BLaER1 (cell line): ENCODE measurements at regions not wholly inside any gene's neighbourhood (a gene's known extent, or its start where the extent isn't known, plus 50 kb on each side); places are given as distances from the start of the nearest gene placed in this dataset.

Experiments
- H3K27ac ChIP-seq: shearing (Covaris generic); formaldehyde crosslinking; 2 replicates; pipeline ENCODE4 v1.8.1; 2022
- H3K27me3 ChIP-seq: shearing (Covaris generic); formaldehyde crosslinking; 2 replicates; pipeline ENCODE4 v1.8.1; 2022
- H3K36me3 ChIP-seq: shearing (Covaris generic); formaldehyde crosslinking; 2 replicates; pipeline ENCODE4 v1.8.1; 2022
- H3K4me1 ChIP-seq: shearing (Covaris generic); formaldehyde crosslinking; 2 replicates; pipeline ENCODE4 v1.8.1; 2022
- H3K4me2 ChIP-seq: shearing (Covaris generic); formaldehyde crosslinking; 2 replicates; pipeline ENCODE4 v1.8.1; 2022
- H3K4me3 ChIP-seq: shearing (Covaris generic); formaldehyde crosslinking; 2 replicates; pipeline ENCODE4 v1.8.1; 2022
- H3K9ac ChIP-seq: shearing (Covaris generic); formaldehyde crosslinking; 2 replicates; pipeline ENCODE4 v1.8.1; 2022
- H3K9me3 ChIP-seq: shearing (Covaris generic); formaldehyde crosslinking; 2 replicates; pipeline ENCODE4 v1.8.1; 2022
- H4K20me1 ChIP-seq: shearing (Covaris generic); formaldehyde crosslinking; 2 replicates; pipeline ENCODE4 v1.8.1; 2022
- Cebpa-rat ChIP-seq: shearing (Covaris generic); IDR thresholded peaks from 2 replicates; pipeline ENCODE4 v1.8.1; 2022

DNA sequence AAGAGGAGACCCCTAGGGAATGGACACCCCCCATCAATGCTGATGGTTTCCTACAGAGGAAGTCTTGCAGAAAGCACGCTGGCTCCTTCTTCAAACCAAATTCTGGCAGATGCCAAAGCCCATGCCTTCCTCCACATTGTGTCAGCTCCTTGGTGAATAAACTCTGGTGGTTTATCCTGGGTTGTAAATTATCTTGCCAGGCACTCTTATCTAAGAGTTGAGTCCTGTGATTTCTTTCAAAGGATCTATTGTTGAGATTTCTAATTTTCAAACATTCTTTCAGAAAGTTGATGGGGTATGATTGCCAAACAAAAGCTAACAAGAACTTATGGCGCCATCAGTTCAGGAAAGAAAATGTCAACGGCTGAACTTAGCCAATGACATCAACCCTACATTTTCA, 160.4 kb downstream of the NSG2 start:
- H4K20me1 ChIP-seq, result no peaks in the 10 kb centered on the region
- no peaks in the 10 kb centered on the region; the same call in 1 of the 2 replicates for H3K9me3 ChIP-seq
- no peak overlapping the region for H3K4me2 ChIP-seq
- H3K4me1 ChIP-seq, result no peaks in the 10 kb centered on the region
- no peak overlapping the region for H3K4me3 ChIP-seq
- H3K27me3 ChIP-seq, result no peaks in the 10 kb centered on the region
- H3K27ac ChIP-seq, result no peak overlapping the region
- no peak for TF ChIP-seq Cebpa-rat
- H3K9ac ChIP-seq, result no peak overlapping the region
- no peaks in the 10 kb centered on the region for H3K36me3 ChIP-seq

DNA sequence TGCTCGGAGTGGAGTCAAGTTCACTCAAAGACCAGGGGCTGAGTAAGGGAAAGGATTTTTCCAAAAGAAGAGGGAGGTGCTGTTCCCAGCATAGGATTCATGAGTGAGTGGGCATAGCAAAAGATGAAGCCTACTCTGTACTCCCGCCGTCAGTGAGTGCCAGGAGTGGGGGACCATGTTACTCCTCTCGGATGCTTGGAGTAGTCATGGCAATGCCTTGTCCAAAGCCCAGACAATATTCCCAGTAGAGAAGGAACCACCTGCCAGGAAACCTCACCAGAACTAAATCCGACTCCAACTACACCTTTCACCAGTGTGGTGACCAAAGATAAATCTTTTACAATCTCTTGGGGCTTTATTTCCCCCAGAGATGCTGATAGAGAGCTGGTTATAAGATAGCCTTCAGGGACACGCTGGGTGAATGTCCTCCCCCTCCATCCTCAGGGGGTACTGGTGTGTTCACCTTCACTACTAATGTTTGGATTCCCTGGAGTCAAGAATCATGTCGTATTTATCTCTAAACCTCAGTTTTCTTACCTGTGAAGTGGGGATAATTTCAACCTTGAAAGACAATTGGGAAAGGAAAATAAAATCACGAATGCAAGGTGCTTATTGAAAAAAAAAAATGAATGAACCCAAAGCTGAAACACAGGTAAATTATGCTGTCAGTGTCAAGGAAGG, 165.2 kb downstream of the NSG2 start:
- Histone ChIP-seq H3K4me1 (no peaks in the 10 kb centered on the region), H3K4me2 (no peak overlapping the region), H3K4me3 (no peak overlapping the region), H3K27ac (no peak overlapping the region), H4K20me1 (no peaks in the 10 kb centered on the region), H3K9ac (no peak overlapping the region), H3K9me3 (no peaks in the 10 kb centered on the region), H3K27me3 (no peaks in the 10 kb centered on the region), H3K36me3 (no peaks in the 10 kb centered on the region)
- TF ChIP-seq Cebpa-rat, result no peak

DNA sequence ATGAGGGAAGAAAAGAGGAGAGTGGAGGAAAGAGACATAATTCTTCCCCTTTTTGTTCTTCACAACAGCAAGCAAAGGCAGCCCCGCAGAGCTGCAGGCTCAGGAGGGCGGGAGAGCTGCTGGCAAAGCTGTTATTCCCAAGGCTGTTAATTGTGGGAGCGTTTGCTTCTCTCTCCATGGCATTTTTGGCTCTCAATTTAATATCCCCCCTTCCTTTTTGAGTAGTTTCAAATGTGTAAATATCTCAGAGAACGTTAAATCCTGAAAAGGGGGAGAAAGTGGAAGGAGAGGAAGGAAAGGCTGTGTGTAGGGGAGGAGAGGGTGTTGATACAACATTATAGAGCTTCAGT, 165.7 kb downstream of the NSG2 start:
- no peak overlapping the region for H3K4me3 ChIP-seq
- no peak overlapping the region for H3K27ac ChIP-seq
- no peaks in the 10 kb centered on the region for H3K4me1 ChIP-seq
- no peaks in the 10 kb centered on the region for H3K27me3 ChIP-seq
- no peaks in the 10 kb centered on the region for H3K36me3 ChIP-seq
- no peaks in the 10 kb centered on the region for H3K9me3 ChIP-seq
- no peak overlapping the region for H3K4me2 ChIP-seq
- no peak for TF ChIP-seq Cebpa-rat
- H4K20me1 ChIP-seq, result no peaks in the 10 kb centered on the region
- H3K9ac ChIP-seq, result no peak overlapping the region

DNA sequence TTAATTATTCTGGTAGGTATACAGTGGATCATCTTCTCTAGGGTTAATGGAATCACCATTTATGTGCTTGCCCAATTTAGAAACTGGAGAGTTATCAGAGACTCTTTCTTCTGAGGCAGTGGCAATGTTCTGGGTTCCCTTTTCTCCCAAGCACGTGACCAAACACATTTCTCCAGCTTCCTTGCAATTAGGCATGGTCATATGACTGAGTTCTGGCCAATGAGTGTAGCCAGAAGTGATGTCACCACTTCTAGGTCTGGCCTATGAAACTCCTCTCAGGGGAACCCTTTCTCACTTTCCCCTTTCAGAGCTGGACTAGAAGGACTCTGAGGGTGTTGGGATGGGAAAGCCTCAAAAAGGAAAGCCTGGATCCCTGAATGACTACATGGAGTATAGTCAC, 172.0 kb downstream of the NSG2 start:
- no peak overlapping the region for H3K4me2 ChIP-seq
- no peak overlapping the region for H3K9ac ChIP-seq
- H3K36me3 ChIP-seq, result no peaks in the 10 kb centered on the region
- no peak overlapping the region for H3K27ac ChIP-seq
- H3K4me3 ChIP-seq, result no peak overlapping the region
- H3K9me3 ChIP-seq, result no peaks in the 10 kb centered on the region
- no peaks in the 10 kb centered on the region for H4K20me1 ChIP-seq
- no peaks in the 10 kb centered on the region for H3K4me1 ChIP-seq
- H3K27me3 ChIP-seq, result no peaks in the 10 kb centered on the region
- no peak for TF ChIP-seq Cebpa-rat

DNA sequence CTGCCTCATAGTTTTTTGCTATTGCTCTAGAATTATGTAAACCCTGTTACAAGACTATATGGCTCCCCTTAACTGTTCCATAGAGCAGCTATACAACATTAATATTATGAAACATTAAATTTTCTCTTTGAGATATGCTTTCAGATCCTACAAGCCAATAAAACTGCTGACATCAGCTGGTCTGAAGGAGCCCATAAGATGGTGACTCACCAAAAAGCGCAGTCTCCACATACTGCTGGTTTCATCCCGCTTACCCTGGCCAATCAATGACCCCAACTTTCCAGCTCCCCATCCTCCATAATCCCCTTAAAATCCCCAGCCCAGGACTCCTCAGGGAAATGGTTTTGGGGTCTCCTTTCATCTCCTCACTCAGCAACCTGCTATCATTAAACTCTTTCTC, 172.7 kb downstream of the NSG2 start:
- H3K27me3 ChIP-seq, result no peaks in the 10 kb centered on the region
- H3K9me3 ChIP-seq, result no peaks in the 10 kb centered on the region
- no peak for TF ChIP-seq Cebpa-rat
- no peaks in the 10 kb centered on the region for H3K36me3 ChIP-seq
- no peak overlapping the region for H3K4me3 ChIP-seq
- no peaks in the 10 kb centered on the region for H3K4me1 ChIP-seq
- H3K4me2 ChIP-seq, result no peak overlapping the region
- no peak overlapping the region for H3K27ac ChIP-seq
- H3K9ac ChIP-seq, result no peak overlapping the region
- H4K20me1 ChIP-seq, result no peaks in the 10 kb centered on the region

DNA sequence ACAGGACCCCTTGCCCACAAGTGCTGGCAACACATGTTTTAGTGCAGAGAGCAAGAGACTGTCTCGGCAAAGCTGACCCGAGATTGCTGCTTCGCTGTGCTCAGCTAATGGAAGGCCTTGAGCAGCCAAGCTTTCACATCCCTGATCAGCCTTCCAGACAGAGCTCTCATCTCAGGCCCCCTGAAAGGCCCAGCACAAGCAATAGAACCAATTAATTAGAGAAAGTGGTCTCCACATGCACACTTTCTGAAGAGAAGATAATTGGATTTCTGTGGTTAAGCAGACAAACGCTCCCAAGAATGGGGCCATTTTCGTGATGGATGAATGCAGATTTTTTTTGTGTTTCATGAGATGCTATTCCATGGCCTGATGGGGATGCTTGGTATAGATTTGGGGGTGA, 174.9 kb downstream of the NSG2 start:
- Histone ChIP-seq H3K36me3 (no peaks in the 10 kb centered on the region), H4K20me1 (no peaks in the 10 kb centered on the region), H3K27ac (no peak overlapping the region), H3K9me3 (no peaks in the 10 kb centered on the region), H3K4me1 (peaks cover 8% of the 10 kb centered on the region), H3K4me3 (no peak overlapping the region), H3K27me3 (no peaks in the 10 kb centered on the region), H3K9ac (no peak overlapping the region), H3K4me2 (no peak overlapping the region)
- no peak for TF ChIP-seq Cebpa-rat

DNA sequence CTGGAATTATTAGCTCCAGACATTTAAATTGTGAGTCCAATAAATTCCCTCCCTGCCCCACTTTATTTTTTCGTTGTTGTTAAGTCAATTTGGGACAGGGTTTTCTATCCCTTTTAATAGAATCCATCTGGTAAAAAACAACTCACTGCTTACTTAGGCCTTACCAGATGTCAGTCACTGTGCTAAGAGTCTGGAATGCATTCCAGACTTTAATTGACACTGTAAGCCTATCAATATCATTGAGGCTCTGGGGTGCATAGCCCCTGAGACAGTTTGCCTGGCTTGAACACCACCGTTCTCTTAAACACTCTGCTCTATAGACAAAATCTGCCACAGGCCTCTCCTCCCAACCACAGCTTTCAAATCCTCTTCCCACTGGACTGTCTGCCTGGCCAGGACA, 175.9 kb downstream of the NSG2 start:
- H3K4me1 ChIP-seq, result peaks cover 18% of the 10 kb centered on the region
- no peaks in the 10 kb centered on the region for H3K27me3 ChIP-seq
- no peak overlapping the region for H3K9ac ChIP-seq
- TF ChIP-seq Cebpa-rat, result no peak
- no peaks in the 10 kb centered on the region for H3K36me3 ChIP-seq
- no peak overlapping the region for H3K4me3 ChIP-seq
- H3K4me2 ChIP-seq, result no peak overlapping the region
- no peaks in the 10 kb centered on the region for H3K9me3 ChIP-seq
- no peaks in the 10 kb centered on the region for H4K20me1 ChIP-seq
- no peak overlapping the region for H3K27ac ChIP-seq

DNA sequence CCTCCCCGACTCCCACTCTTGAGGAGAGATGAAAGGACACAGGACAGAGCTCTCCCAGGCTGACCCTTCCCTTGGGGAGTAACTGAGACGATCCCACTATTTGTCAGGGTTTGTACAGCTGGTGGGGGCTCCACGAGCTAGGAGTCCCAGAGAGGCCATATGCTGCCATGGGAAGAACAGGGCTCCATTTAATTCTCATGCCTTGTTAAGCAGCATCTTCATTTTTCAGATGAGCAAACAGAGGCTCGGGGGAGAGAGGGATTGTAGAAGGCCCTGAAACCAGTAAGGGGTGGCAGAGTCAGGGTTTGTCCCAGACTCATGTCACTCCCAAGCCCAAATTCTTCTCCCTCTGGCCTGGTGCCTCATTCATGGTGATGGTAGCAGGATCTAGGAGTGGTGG, 176.4 kb downstream of the NSG2 start:
- Histone ChIP-seq H3K4me3 (no peak overlapping the region), H3K4me1 (peaks cover 23% of the 10 kb centered on the region), H3K9me3 (no peaks in the 10 kb centered on the region), H3K4me2 (no peak overlapping the region), H3K27me3 (no peaks in the 10 kb centered on the region), H3K27ac (no peak overlapping the region), H3K36me3 (no peaks in the 10 kb centered on the region), H4K20me1 (no peaks in the 10 kb centered on the region), H3K9ac (no peak overlapping the region)
- no peak for TF ChIP-seq Cebpa-rat

DNA sequence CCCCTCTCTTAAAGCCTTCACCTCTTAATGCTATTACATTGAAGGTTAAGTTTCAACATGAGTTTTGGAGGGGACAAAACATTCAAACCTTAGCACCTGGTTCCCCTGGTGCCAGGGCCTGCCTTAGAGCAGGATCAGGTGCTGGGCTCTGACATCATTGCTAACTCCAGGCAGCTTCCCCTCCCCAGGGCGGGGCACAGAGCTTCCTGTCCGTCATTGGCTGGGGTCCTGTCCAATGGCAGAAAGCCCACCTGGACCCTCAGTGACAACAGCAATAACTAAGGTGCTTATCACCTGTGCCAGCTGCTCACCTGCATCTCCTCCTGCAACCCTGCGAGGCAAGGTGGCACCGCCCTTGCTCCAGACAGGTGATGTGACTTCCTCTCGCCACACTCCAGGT, 177.4 kb downstream of the NSG2 start:
- Histone ChIP-seq H3K36me3 (no peaks in the 10 kb centered on the region), H3K4me2 (no peak overlapping the region), H3K27me3 (no peaks in the 10 kb centered on the region), H3K4me3 (no peak overlapping the region), H3K9ac (no peak overlapping the region), H4K20me1 (no peaks in the 10 kb centered on the region), H3K27ac (no peak overlapping the region), H3K9me3 (no peaks in the 10 kb centered on the region), H3K4me1 (peaks cover 32% of the 10 kb centered on the region)
- no peak for TF ChIP-seq Cebpa-rat

DNA sequence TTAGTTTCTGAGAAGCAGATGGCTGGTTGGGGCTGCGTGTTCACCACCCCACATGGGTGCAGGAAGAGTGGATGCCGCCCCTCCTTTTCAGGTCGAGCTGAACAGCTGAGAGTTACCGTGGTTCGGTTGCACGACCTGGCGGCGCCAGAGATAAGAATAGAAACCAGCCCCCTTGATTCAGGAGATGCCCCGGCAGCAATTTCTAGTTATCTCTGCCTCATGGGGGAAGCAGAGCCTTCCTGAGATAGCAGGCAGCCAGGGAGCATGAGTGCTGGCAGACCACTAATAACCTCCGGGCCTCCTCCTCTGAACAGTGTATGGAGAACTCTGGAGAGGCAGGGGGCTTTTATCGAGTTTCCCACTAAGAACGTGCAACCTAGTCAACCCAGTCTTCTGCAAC, 177.8 kb downstream of the NSG2 start:
- H3K4me3 ChIP-seq, result no peak overlapping the region
- no peaks in the 10 kb centered on the region for H3K9me3 ChIP-seq
- no peaks in the 10 kb centered on the region for H3K36me3 ChIP-seq
- H4K20me1 ChIP-seq, result no peaks in the 10 kb centered on the region
- no peak overlapping the region for H3K9ac ChIP-seq
- TF ChIP-seq Cebpa-rat, result no peak
- peaks cover 36% of the 10 kb centered on the region for H3K4me1 ChIP-seq
- H3K27me3 ChIP-seq, result no peaks in the 10 kb centered on the region
- no peak overlapping the region for H3K27ac ChIP-seq
- H3K4me2 ChIP-seq, result no peak overlapping the region

DNA sequence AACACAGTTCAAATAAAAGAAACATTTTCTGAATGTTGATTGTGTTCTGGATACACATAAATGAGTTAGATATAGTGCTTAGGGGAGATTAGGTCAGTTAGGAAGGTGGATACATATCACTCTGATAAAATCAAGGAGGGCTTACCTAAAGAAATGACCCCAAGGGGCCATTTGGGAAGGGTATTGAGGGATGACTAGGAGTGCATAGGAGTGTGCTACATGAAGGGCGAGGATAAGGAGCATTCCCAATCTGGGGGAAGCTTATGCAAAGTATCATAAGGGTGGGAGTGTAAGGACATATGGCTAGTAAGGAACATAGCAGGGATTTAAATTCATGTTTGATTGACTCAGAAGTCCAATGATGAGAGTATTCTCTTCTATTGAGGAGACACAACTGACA, 183.6 kb downstream of the NSG2 start:
- TF ChIP-seq Cebpa-rat, result no peak
- no peaks in the 10 kb centered on the region for H3K27me3 ChIP-seq
- no peaks in the 10 kb centered on the region for H4K20me1 ChIP-seq

More for the DNA sequence above, 183.6 kb downstream of the NSG2 start:
- Histone ChIP-seq H3K4me1 (peaks cover 29% of the 10 kb centered on the region), H3K4me3 (no peak overlapping the region), H3K36me3 (no peaks in the 10 kb centered on the region), H3K4me2 (no peak overlapping the region), H3K9ac (no peak overlapping the region), H3K27ac (no peak overlapping the region), H3K9me3 (no peaks in the 10 kb centered on the region)
